Choroid plexus epithelial cell (primary cell): ENCODE measurements at regions not wholly inside any gene's neighbourhood (a gene's known extent, or its start where the extent isn't known, plus 50 kb on each side); places are given as distances from the start of the nearest gene placed in this dataset.
A peak's percentile ranks its signal among the peaks of the same experiment; 100 is the strongest.
"Not testable (repeated sequence)": the region's sequence is repeated elsewhere in the genome, so short reads cannot be mapped to it uniquely, and the experiment has no call there.

Source experiments
- DNase-seq: peaks from one replicate; pipeline ENCODE4 v3.0.0-alpha.2; 2010; ENCODE audit warnings: low read depth
- H3K4me3 ChIP-seq: 2 replicates; pipeline ENCODE4 v1.5.1; 2011; ENCODE audit warnings: low read depth, mild to moderate bottlenecking, control low read depth, low read length, moderate library complexity
- TF ChIP-seq, protein P1 (sequence below): conservative IDR thresholded peaks from 2 replicates; pipeline ENCODE4 v1.5.1; 2011; ENCODE audit warnings: low read depth, mild to moderate bottlenecking, control low read depth, inconsistent platforms, low read length, moderate library complexity

DNA sequence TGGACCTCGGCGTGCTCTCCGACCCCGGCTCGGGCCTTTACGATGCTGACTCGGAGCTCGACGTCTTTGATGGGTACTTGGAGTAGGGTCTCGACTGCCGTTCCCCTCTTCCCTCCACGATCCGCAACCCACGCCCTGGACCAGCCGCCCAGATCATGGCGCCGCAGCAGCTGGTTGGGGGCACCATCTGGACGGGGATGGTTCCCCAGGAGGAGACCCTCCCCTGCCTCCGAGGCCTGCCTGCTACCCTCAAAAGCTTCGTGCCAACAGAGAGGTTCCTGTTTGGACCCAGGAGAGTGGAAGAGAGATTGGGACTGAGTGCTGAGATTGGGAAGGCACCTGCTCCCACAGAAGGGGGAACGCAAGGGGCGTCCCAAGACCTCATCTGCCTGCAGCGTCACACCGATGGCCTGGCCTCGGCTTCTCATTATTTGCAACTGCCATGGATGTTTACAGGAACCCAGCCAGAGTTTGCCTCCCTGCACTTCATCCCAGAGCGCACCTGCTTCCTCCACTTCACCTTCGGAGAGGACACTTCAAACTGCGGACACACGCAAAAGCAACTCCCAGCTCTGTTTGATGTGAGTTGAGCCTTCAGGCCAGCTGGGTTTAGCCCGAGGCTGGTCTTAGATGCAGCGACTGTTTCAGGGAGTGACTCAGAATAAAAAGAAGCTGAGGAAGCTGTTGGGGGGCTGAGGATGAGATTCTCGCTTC is 58.9 kb downstream of the GOLGA6L7 start:
- DNase-seq, result peak; percentile 14
- H3K4me3 ChIP-seq, result peak overlapping the region; percentile 23

DNA sequence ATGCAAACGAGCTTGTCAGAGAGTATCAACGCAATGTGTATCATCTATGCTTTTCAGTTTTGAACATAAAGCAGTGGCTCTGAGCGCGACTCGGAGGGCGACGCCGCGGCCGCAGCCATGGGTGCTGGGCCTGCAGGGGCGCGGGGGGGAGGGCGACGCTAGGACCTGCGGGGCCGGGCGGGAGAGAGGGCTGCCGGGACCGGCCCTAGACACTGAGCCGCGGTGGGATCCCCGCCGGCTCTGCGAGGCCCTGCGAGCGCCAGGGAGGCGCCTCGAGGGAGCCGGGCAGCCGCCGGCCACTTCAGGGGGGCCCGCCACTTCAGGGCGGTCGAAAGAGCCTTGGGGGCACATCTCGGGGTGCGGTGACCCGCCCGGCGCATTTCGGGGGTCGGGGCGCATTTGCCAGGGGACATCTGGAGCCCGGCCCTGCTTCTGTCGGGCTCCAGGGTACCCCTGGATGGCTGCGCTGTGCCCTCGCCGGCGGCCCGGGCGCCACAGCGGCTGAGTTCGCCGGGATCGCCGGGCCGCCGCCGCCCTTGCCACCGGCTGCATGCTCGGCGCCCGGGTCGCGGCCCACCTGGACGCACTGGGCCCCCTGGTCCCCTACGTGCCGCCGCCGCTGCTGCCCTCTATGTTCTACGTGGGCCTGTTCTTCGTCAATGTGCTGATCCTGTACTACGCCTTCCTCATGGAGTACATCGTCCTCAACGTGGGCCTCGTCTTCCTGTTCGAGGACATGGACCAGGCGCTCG is 59.6 kb downstream of the GOLGA6L7 start:
- not testable (repeated sequence) for DNase-seq
- H3K4me3 ChIP-seq, result peak overlapping the region; percentile 40

DNA sequence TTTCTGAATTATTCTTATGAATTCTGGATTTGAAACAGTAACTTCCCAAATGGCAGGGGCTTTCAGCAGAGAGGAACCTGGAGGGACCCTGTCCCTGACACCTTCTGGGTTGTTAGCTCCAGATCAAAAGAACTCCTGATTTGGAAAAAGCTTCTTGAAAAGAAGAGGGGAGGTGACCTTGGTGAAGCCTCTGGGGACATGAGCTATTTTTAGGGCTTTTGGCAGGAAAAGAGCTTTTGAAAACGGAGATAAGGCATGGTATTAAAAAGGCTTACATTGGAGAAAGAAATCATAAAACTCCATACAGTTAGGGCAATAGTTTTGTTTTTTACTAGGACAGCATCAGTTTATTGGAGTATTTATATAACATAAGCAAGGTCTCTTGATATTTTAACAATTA is 60.3 kb downstream of the GOLGA6L7 start:
- DNase-seq, H3K4me3 ChIP-seq: not testable (repeated sequence)

DNA sequence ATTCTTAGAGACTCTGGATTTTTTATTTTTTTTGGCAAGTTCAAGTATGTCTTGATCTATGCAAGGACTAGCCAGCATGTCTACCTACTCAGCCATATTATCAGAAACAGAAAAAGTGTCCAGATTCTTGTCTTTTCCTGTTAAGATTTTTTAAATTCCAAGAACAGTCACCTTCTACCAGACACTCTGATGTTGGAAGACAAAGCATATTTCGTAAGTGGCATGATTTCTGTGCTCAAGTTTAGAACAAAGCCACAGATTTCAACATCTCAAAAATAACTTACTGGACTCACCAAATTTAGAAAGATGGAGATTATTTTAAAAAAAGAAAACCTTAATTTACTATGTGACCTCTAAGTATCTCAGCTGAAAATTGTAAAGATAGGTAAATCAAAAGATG is 61.9 kb downstream of the GOLGA6L7 start:
- no peak overlapping the region for H3K4me3 ChIP-seq

DNA sequence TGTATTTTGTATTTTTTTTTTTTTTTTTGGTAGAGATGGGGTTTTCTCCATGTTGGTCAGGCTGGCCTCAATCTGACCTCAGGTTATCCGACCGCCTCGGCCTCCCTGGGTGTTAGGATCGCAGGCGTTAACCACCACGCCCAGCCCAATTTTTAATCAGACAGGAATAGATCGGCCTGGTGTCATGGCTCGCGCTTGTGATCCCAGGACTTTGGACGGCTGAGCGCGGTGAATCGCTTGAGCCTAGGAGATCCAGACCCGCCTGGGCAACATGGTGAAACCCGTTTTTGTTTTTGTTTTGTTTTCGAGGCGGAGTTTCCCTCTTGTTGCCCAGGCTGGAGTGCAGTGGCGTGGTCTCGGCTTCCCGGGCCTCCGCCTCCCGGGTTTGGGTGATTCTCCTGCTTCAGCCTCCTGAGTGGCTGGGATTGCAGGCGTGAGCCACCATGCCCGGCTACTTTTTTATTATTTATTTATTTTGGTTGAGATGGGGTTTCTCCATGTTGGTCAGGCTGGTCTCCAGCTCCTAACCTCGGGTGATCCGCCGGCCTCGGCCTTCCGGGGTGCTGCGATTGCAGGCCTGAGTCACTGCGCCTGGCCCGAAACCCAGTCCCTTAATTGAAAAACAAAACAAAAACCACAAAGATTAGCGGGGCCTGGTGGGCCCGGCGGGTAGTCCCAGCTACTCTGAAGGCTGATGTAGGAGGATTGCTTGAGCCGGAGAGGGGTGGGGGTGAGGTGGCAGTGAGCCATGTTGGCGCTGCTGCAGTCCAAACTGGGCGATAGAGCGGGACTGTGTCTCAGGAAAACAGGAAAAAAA is 63.9 kb downstream of the GOLGA6L7 start:
- not testable (repeated sequence) for H3K4me3 ChIP-seq
- DNase-seq, result peak; percentile 61

More for the DNA sequence above, 61.9 kb downstream of the GOLGA6L7 start:
- DNase-seq, result peak; percentile 69
- TF ChIP-seq, protein P1, sequence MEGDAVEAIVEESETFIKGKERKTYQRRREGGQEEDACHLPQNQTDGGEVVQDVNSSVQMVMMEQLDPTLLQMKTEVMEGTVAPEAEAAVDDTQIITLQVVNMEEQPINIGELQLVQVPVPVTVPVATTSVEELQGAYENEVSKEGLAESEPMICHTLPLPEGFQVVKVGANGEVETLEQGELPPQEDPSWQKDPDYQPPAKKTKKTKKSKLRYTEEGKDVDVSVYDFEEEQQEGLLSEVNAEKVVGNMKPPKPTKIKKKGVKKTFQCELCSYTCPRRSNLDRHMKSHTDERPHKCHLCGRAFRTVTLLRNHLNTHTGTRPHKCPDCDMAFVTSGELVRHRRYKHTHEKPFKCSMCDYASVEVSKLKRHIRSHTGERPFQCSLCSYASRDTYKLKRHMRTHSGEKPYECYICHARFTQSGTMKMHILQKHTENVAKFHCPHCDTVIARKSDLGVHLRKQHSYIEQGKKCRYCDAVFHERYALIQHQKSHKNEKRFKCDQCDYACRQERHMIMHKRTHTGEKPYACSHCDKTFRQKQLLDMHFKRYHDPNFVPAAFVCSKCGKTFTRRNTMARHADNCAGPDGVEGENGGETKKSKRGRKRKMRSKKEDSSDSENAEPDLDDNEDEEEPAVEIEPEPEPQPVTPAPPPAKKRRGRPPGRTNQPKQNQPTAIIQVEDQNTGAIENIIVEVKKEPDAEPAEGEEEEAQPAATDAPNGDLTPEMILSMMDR, result no peak

DNA sequence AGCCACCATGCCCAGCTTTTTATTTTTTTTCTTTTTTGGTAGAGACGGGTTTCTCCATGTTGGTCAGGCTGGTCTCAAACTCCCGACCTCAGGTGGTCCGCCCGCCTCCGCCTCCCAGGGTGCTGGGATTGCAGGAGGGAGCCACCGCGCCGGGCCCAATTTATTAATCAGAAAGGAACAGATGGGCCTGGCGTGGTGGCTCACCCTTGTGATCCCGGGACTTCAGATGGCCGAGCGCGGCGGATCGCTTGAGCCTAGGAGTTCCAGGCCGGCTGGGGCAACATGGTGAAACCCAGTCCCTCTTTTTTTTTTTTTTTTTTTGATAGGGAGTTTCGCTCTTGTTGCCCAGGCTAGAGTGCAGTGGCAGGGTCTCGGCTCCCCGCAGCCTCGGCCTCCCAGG is 64.6 kb downstream of the GOLGA6L7 start:
- TF ChIP-seq, protein P1, result no peak
- no peak overlapping the region for H3K4me3 ChIP-seq

DNA sequence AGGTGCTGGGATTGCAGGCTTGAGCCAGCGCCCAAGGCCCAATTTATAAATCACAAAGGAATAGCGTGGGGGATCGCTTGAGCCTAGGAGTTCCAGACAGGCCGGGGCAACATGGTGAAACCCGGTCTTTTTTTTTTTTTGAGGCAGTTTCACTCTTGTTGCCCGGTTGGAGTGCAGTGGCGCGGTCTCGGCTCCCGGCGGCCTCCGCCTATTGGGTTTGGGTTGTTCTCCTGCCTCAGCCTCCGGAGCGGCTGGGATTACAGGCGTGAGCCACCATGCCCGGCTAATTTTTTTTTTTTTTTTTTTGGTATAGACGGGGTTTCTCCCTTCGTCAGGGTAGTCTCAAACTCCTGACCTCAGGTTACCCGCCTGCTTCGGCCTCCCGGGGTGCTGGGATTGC is 65.0 kb downstream of the GOLGA6L7 start:
- no peak overlapping the region for H3K4me3 ChIP-seq
- no peak for DNase-seq
- TF ChIP-seq, protein P1, result no peak

More for the DNA sequence above, 64.6 kb downstream of the GOLGA6L7 start:
- no peak for DNase-seq

DNA sequence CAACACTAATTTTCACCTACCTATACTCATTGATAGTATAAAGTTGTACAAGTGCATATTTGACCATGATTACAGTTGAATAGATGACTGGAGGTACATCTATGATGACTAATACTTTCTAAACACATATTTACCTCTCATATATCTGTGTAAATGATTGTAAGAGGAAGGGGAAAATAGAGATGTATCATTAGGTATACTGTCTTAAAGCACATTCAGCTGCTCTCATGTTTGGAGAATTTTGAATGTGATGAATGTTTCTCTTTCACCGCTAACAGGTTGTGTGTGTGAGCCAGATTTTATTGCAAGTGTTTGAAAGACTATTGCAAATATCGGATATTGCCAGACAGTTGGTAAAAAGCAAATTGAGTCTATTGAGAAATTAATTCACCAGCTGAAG is 66.2 kb upstream of the GOLGA8M start:
- not testable (repeated sequence) for DNase-seq, H3K4me3 ChIP-seq

DNA sequence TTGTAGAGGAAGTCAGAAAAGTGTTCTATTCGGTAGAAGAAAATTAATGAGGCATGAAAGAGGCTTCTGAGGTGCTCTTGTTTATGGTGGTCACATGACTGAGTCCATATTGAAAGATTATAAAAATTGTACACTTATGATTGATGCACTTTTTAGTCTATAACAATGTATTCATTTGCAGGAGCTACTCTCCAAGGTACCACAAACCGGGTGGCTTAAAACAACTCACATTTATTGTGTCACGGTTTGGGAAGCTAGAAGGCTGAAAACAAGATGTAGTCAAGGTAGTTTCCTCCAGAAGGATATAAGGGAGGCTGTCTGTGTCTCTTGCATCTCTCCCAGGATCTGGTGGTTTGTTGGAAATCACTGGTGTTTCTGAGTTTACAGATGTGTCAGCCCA is 60.6 kb upstream of the GOLGA8M start:
- DNase-seq, H3K4me3 ChIP-seq: not testable (repeated sequence)
